ENCODE measurements at regions not wholly inside any gene's neighbourhood (a gene's known extent, or its start where the extent isn't known, plus 50 kb on each side); places are given as distances from the start of the nearest gene placed in this dataset.
"Not testable (repeated sequence)": the region's sequence is repeated elsewhere in the genome, so short reads cannot be mapped to it uniquely, and the experiment has no call there.

GRCh38 chr21:8377093-8377841 is 2144.1 kb upstream of the TPTE start:
- DNase-seq; H3K27ac ChIP-seq (ENCODE audit: low read depth in 2 of 2, low read length in 1 of 2); H3K4me1 ChIP-seq (ENCODE audit: control insufficient read depth in 1 of 2, insufficient read depth in 2 of 2, low read depth in 1 of 2, low read length in 1 of 2); H3K79me2 ChIP-seq (ENCODE audit: insufficient read depth); CTCF ChIA-PET; H3K9ac ChIP-seq; H3F3A ChIP-seq (replicated peaks; ENCODE audit: insufficient read depth); POLR2A ChIA-PET; H3K36me3 ChIP-seq (replicated peaks in 1 of 2; ENCODE audit: control insufficient read depth in 1 of 2, insufficient read depth in 2 of 2, low read length in 1 of 2); H3K9me3 ChIP-seq; H3K27me3 ChIP-seq (ENCODE audit: insufficient read depth); H4K20me1 ChIP-seq (ENCODE audit: insufficient read depth); H3K4me3 ChIP-seq (ENCODE audit: low read depth in 2 of 2, low read length in 1 of 2); H3K4me2 ChIP-seq; H3K9me2 ChIP-seq; H2AFZ ChIP-seq (ENCODE audit: low read depth): not testable (repeated sequence)
- WGBS (ENCODE audit: low lambda C conversion rate): no CpG with 5 or more reads among the region's 22 CpGs

- CTCF ChIA-PET; H3K9me3 ChIP-seq; H3K9ac ChIP-seq; POLR2A ChIA-PET; H3K4me1 ChIP-seq (ENCODE audit: control insufficient read depth in 1 of 2, insufficient read depth in 2 of 2, low read depth in 1 of 2, low read length in 1 of 2); H3K36me3 ChIP-seq (replicated peaks in 1 of 2; ENCODE audit: control insufficient read depth in 1 of 2, insufficient read depth in 2 of 2, low read length in 1 of 2); H3K27ac ChIP-seq (ENCODE audit: low read depth in 2 of 2, low read length in 1 of 2); H3K9me2 ChIP-seq; H2AFZ ChIP-seq (ENCODE audit: low read depth); H3K27me3 ChIP-seq (ENCODE audit: insufficient read depth); H3F3A ChIP-seq (replicated peaks; ENCODE audit: insufficient read depth); H3K4me2 ChIP-seq; H3K4me3 ChIP-seq (ENCODE audit: low read depth in 2 of 2, low read length in 1 of 2); H3K79me2 ChIP-seq (ENCODE audit: insufficient read depth); DNase-seq; H4K20me1 ChIP-seq (ENCODE audit: insufficient read depth): not testable (repeated sequence)
- WGBS (ENCODE audit: low lambda C conversion rate): no CpG with 5 or more reads among the region's 21 CpGs
Observed at GRCh38 chr21:8380419-8381079, 2140.8 kb upstream of the TPTE start.

- H3K9me3 ChIP-seq; POLR2A ChIA-PET; H3K4me1 ChIP-seq (ENCODE audit: control insufficient read depth in 1 of 2, insufficient read depth in 2 of 2, low read depth in 1 of 2, low read length in 1 of 2); H3K27me3 ChIP-seq (ENCODE audit: insufficient read depth); H3K4me2 ChIP-seq; H3K79me2 ChIP-seq (ENCODE audit: insufficient read depth); H4K20me1 ChIP-seq (ENCODE audit: insufficient read depth); H3K36me3 ChIP-seq (replicated peaks in 1 of 2; ENCODE audit: control insufficient read depth in 1 of 2, insufficient read depth in 2 of 2, low read length in 1 of 2); H3K9me2 ChIP-seq; H3K4me3 ChIP-seq (ENCODE audit: low read depth in 2 of 2, low read length in 1 of 2); CTCF ChIA-PET; H3K27ac ChIP-seq (ENCODE audit: low read depth in 2 of 2, low read length in 1 of 2); DNase-seq; H3F3A ChIP-seq (replicated peaks; ENCODE audit: insufficient read depth); H3K9ac ChIP-seq; H2AFZ ChIP-seq (ENCODE audit: low read depth): not testable (repeated sequence)
- WGBS (ENCODE audit: low lambda C conversion rate): no CpG with 5 or more reads among the region's 107 CpGs
Observed at GRCh38 chr21:8388169-8388939, 2133.0 kb upstream of the TPTE start.

GRCh38 chr21:8388940-8389238 is 2132.5 kb upstream of the TPTE start:
- H3K9ac ChIP-seq; H3K79me2 ChIP-seq (ENCODE audit: insufficient read depth); H3K4me1 ChIP-seq (ENCODE audit: control insufficient read depth in 1 of 2, insufficient read depth in 2 of 2, low read depth in 1 of 2, low read length in 1 of 2); H3F3A ChIP-seq (replicated peaks; ENCODE audit: insufficient read depth); H3K9me3 ChIP-seq; CTCF ChIA-PET; H3K4me2 ChIP-seq; POLR2A ChIA-PET; H4K20me1 ChIP-seq (ENCODE audit: insufficient read depth); DNase-seq; H3K27ac ChIP-seq (ENCODE audit: low read depth in 2 of 2, low read length in 1 of 2); H3K36me3 ChIP-seq (replicated peaks in 1 of 2; ENCODE audit: control insufficient read depth in 1 of 2, insufficient read depth in 2 of 2, low read length in 1 of 2); H3K27me3 ChIP-seq (ENCODE audit: insufficient read depth); H3K9me2 ChIP-seq; H3K4me3 ChIP-seq (ENCODE audit: low read depth in 2 of 2, low read length in 1 of 2); H2AFZ ChIP-seq (ENCODE audit: low read depth): not testable (repeated sequence)
- no CpG with 5 or more reads among the region's 40 CpGs for WGBS (ENCODE audit: low lambda C conversion rate)

GRCh38 chr21:8390550-8391171 is 2130.7 kb upstream of the TPTE start:
- H3K4me1 ChIP-seq (ENCODE audit: control insufficient read depth in 1 of 2, insufficient read depth in 2 of 2, low read depth in 1 of 2, low read length in 1 of 2); H3K9me2 ChIP-seq; H3K27ac ChIP-seq (ENCODE audit: low read depth in 2 of 2, low read length in 1 of 2); CTCF ChIA-PET; H3K4me3 ChIP-seq (ENCODE audit: low read depth in 2 of 2, low read length in 1 of 2); DNase-seq; H3K4me2 ChIP-seq; H3K36me3 ChIP-seq (replicated peaks in 1 of 2; ENCODE audit: control insufficient read depth in 1 of 2, insufficient read depth in 2 of 2, low read length in 1 of 2); H3K9me3 ChIP-seq; H2AFZ ChIP-seq (ENCODE audit: low read depth); H3K9ac ChIP-seq; POLR2A ChIA-PET; H4K20me1 ChIP-seq (ENCODE audit: insufficient read depth); H3F3A ChIP-seq (replicated peaks; ENCODE audit: insufficient read depth); H3K27me3 ChIP-seq (ENCODE audit: insufficient read depth); H3K79me2 ChIP-seq (ENCODE audit: insufficient read depth): not testable (repeated sequence)
- no CpG with 5 or more reads among the region's 97 CpGs for WGBS (ENCODE audit: low lambda C conversion rate)

DNA sequence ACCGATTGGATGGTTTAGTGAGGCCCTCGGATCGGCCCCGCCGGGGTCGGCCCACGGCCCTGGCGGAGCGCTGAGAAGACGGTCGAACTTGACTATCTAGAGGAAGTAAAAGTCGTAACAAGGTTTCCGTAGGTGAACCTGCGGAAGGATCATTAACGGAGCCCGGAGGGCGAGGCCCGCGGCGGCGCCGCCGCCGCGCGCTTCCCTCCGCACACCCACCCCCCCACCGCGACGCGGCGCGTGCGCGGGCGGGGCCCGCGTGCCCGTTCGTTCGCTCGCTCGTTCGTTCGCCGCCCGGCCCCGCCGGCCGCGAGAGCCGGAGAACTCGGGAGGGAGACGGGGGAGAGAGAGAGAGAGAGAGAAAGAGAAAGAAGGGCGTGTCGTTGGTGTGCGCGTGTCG is 2127.0 kb upstream of the TPTE start:
- POLR2A ChIA-PET; H3K4me2 ChIP-seq; H3K27ac ChIP-seq (ENCODE audit: low read depth in 2 of 2, low read length in 1 of 2); H3K79me2 ChIP-seq (ENCODE audit: insufficient read depth); DNase-seq; H3K9me2 ChIP-seq; H3K9ac ChIP-seq; H3K36me3 ChIP-seq (replicated peaks in 1 of 2; ENCODE audit: control insufficient read depth in 1 of 2, insufficient read depth in 2 of 2, low read length in 1 of 2); H3K9me3 ChIP-seq; H3K4me3 ChIP-seq (ENCODE audit: low read depth in 2 of 2, low read length in 1 of 2); H3F3A ChIP-seq (replicated peaks; ENCODE audit: insufficient read depth); H3K4me1 ChIP-seq (ENCODE audit: control insufficient read depth in 1 of 2, insufficient read depth in 2 of 2, low read depth in 1 of 2, low read length in 1 of 2); H4K20me1 ChIP-seq (ENCODE audit: insufficient read depth); H2AFZ ChIP-seq (ENCODE audit: low read depth); CTCF ChIA-PET; H3K27me3 ChIP-seq (ENCODE audit: insufficient read depth): not testable (repeated sequence)
- WGBS (ENCODE audit: low lambda C conversion rate): no CpG with 5 or more reads among the region's 59 CpGs
